ENCODE measurements at regions not wholly inside any gene's neighbourhood (a gene's known extent, or its start where the extent isn't known, plus 50 kb on each side); places are given as distances from the start of the nearest gene placed in this dataset.

DNA sequence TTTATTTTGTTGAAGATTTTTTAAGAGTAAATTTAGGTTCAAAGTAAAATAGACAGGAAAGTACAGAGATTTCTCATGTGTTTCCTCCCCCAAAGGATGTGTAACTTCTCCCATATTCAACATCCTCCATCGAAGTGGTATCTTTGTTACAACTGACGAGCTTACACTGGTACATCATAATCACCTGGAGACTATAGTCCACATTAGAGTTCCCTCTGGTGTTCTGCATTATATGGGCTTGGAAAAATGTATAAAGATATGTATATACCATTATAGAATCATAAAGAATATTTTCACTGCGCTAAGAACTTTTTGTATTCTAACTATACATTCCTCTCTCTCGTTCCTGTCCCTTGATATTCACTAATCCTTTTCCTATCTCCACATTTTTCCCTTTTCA is 203.7 kb downstream of the AMY1C start:
- DNase-seq = no peak
- ATAC-seq = no peak
- Histone ChIP-seq H3K4me1 (no peaks in the 10 kb centered on the region), H3K9me3 (no peaks in the 10 kb centered on the region), H3K27me3 (no peaks in the 10 kb centered on the region), H3K4me3 (no peak overlapping the region), H3K27ac (no peak overlapping the region), H3K36me3 (no peaks in the 10 kb centered on the region)
- no peak for TF ChIP-seq POLR2A (IDR thresholded peaks at IDR 0.05)
- TF ChIP-seq, protein P1, sequence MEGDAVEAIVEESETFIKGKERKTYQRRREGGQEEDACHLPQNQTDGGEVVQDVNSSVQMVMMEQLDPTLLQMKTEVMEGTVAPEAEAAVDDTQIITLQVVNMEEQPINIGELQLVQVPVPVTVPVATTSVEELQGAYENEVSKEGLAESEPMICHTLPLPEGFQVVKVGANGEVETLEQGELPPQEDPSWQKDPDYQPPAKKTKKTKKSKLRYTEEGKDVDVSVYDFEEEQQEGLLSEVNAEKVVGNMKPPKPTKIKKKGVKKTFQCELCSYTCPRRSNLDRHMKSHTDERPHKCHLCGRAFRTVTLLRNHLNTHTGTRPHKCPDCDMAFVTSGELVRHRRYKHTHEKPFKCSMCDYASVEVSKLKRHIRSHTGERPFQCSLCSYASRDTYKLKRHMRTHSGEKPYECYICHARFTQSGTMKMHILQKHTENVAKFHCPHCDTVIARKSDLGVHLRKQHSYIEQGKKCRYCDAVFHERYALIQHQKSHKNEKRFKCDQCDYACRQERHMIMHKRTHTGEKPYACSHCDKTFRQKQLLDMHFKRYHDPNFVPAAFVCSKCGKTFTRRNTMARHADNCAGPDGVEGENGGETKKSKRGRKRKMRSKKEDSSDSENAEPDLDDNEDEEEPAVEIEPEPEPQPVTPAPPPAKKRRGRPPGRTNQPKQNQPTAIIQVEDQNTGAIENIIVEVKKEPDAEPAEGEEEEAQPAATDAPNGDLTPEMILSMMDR (IDR thresholded peaks at IDR 0.05 in 4 of 5, conservative IDR thresholded peaks at IDR 0.05 in 1 of 5) = no peak
- intact Hi-C loops (cut with DNase I; ENCODE audit: low total_unique reads) (no loop called here), in situ Hi-C loops (cut with MboI; ENCODE audit: low sequenced_read_pairs in 4 of 4) (no loop called here)

GRCh38 chr1:103958699-103959098 is 209.0 kb downstream of the AMY1C start:
- ATAC-seq (no peak), DNase-seq (no peak)
- Histone ChIP-seq H3K4me3 (no peak overlapping the region), H3K36me3 (no peaks in the 10 kb centered on the region), H3K27ac (no peak overlapping the region), H3K27me3 (no peaks in the 10 kb centered on the region), H3K9me3 (no peaks in the 10 kb centered on the region), H3K4me1 (no peaks in the 10 kb centered on the region)
- in situ Hi-C loops (cut with MboI; ENCODE audit: low sequenced_read_pairs in 4 of 4) (no loop called here), intact Hi-C loops (cut with DNase I; ENCODE audit: low total_unique reads) (no loop called here)
- TF ChIP-seq, protein P1 (IDR thresholded peaks at IDR 0.05 in 4 of 5, conservative IDR thresholded peaks at IDR 0.05 in 1 of 5) = no peak
- TF ChIP-seq POLR2A (IDR thresholded peaks at IDR 0.05) = no peak

DNA sequence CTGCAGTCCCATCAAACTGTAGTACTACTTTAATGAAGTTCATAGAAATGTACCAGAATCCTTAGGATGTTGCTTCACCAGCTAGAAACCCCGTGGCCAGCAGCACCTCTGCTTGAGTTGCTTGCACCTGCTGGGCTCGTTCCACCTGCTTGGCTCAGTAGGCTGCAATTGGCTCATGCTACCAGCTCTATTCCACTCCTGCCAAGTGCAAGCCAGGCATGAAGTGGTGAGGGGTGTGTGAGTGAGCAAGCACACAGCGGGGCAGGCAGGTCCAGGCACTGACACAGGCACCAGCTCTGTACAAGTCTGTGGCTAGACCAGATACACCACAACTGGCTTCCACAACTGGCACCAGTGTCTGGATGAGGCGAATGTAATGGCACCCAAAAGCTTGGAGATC is 209.9 kb downstream of the AMY1C start:
- in situ Hi-C loops (cut with MboI; ENCODE audit: low sequenced_read_pairs in 4 of 4) (no loop called here), intact Hi-C loops (cut with DNase I; ENCODE audit: low total_unique reads) (no loop called here)
- DNase-seq (no peak), ATAC-seq (no peak)
- Histone ChIP-seq H3K27ac (no peak overlapping the region), H3K9me3 (no peaks in the 10 kb centered on the region), H3K4me3 (no peak overlapping the region), H3K4me1 (no peaks in the 10 kb centered on the region), H3K27me3 (no peaks in the 10 kb centered on the region), H3K36me3 (no peaks in the 10 kb centered on the region)
- TF ChIP-seq, protein P1 (IDR thresholded peaks at IDR 0.05 in 4 of 5, conservative IDR thresholded peaks at IDR 0.05 in 1 of 5) = no peak
- no peak for TF ChIP-seq POLR2A (IDR thresholded peaks at IDR 0.05)

- TF ChIP-seq, protein P1 (IDR thresholded peaks at IDR 0.05 in 4 of 5, conservative IDR thresholded peaks at IDR 0.05 in 1 of 5) = no peak
- no peak for TF ChIP-seq POLR2A (IDR thresholded peaks at IDR 0.05)
- Histone ChIP-seq H3K9me3 (no peaks in the 10 kb centered on the region), H3K36me3 (no peaks in the 10 kb centered on the region), H3K27ac (no peak overlapping the region), H3K4me3 (no peak overlapping the region), H3K27me3 (no peaks in the 10 kb centered on the region), H3K4me1 (no peaks in the 10 kb centered on the region)
- intact Hi-C loops (cut with DNase I; ENCODE audit: low total_unique reads) = no loop called here
- ATAC-seq = no peak
- in situ Hi-C loops (cut with MboI; ENCODE audit: low sequenced_read_pairs in 4 of 4) = no loop called here
- DNase-seq = no peak
Observed at GRCh38 chr1:103960045-103960444, 210.3 kb downstream of the AMY1C start.

DNA sequence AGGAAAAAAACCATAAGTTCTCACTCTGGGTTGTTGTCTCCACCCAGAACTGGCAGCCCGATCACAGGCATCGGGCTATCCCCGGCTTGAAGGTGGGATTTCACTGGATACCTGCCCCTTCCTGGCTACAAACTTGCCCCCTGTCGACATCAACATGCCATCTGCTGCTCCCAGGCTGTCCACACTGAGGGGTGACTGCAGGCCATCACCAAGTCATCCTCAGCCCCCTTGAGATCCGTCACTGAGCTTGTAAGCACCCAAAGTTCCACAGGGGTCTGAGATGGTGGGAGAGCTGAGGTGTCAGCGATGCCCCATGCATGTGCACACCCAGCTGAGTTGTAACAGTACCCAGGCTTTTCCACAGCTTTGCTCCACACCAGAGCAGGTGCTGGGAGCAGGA is 211.0 kb downstream of the AMY1C start:
- Histone ChIP-seq H3K27ac (no peak overlapping the region), H3K4me1 (no peaks in the 10 kb centered on the region), H3K36me3 (no peaks in the 10 kb centered on the region), H3K27me3 (no peaks in the 10 kb centered on the region), H3K9me3 (no peaks in the 10 kb centered on the region), H3K4me3 (no peak overlapping the region)
- in situ Hi-C loops (cut with MboI; ENCODE audit: low sequenced_read_pairs in 4 of 4) (no loop called here), intact Hi-C loops (cut with DNase I; ENCODE audit: low total_unique reads) (no loop called here)
- ATAC-seq = no peak
- DNase-seq = no peak
- TF ChIP-seq POLR2A (IDR thresholded peaks at IDR 0.05) = no peak
- TF ChIP-seq, protein P1 (IDR thresholded peaks at IDR 0.05 in 4 of 5, conservative IDR thresholded peaks at IDR 0.05 in 1 of 5) = no peak
